Panc1 (cell line): ENCODE measurements at regions not wholly inside any gene's neighbourhood (a gene's known extent, or its start where the extent isn't known, plus 50 kb on each side); places are given as distances from the start of the nearest gene placed in this dataset.

Experiments
- ATAC-seq: fragments of 200-7000 bp; cut with Tn5 transposase; 2 replicates; pipeline ENCODE4 v1.9.1; 2020; ENCODE audit warnings: mild to moderate bottlenecking, moderate library complexity
- BruUV-seq: library from RNA; stranded (reverse); fragments of 400-500 nt; replicated peaks from 2 replicates; lab custom pipeline; 2021; lab: Mats Ljungman, UMichigan
- CTCF ChIA-PET: fragments of 300-600 bp; sonication (Branson Sonifier 250); formaldehyde crosslinking; loops from one replicate; lab custom pipeline; 2022; ENCODE audit warnings: antibody characterized with exemption; lab: Charles Lee
- POLR2A ChIA-PET: fragments of 300-600 bp; sonication (Branson Sonifier 250); formaldehyde crosslinking; loops from one replicate; lab custom pipeline; 2022; ENCODE audit warnings: antibody characterized with exemption; lab: Charles Lee
- DNase-seq: peaks from one replicate; pipeline ENCODE4 v3.0.0-alpha.2; 2010; ENCODE audit warnings: low read depth, low spot score
- H3K27ac ChIP-seq: 2 replicates; pipeline ENCODE4 v1.5.1; 2011; ENCODE audit warnings: mild to moderate bottlenecking, low read length, inconsistent platforms
- H3K27me3 ChIP-seq: fragments of 200-500 bp; sonication (Bioruptor generic); 2 replicates; pipeline ENCODE4 v1.6.0; 2014; ENCODE audit warnings: low read length, inconsistent platforms; ENCODE audit not compliant: control insufficient read depth, insufficient read depth
- H3K36me3 ChIP-seq: fragments of 200-500 bp; sonication (Bioruptor generic); 2 replicates; pipeline ENCODE4 v1.5.1; 2014; ENCODE audit warnings: inconsistent platforms, mild to moderate bottlenecking, low read length, moderate library complexity; ENCODE audit not compliant: control insufficient read depth, insufficient read depth
- H3K4me1 ChIP-seq: 2 replicates; pipeline ENCODE4 v1.5.1; 2011; ENCODE audit warnings: inconsistent platforms, mild to moderate bottlenecking, low read length, moderate library complexity; ENCODE audit not compliant: control insufficient read depth, insufficient read depth
- H3K4me3 ChIP-seq, 2 experiments: 2 replicates each; pipeline ENCODE4 v1.5.1; 2011 to 2012; ENCODE audit warnings: low read depth in 2 of 2, low read length in 2 of 2, mild to moderate bottlenecking in 2 of 2, inconsistent platforms in 1 of 2, moderate library complexity in 1 of 2
- H3K9me3 ChIP-seq: fragments of 200-500 bp; sonication (Bioruptor generic); 2 replicates; pipeline ENCODE4 v1.5.1; 2014; ENCODE audit warnings: low read depth, mild to moderate bottlenecking, inconsistent platforms, low read length, moderate library complexity; ENCODE audit not compliant: control insufficient read depth, insufficient read depth
- CTCF ChIP-seq: fragments of 450-650 bp; IDR thresholded peaks from 2 replicates; pipeline ENCODE4 v1.5.1; 2017; ENCODE audit warnings: mild to moderate bottlenecking
- POLR2AphosphoS5 ChIP-seq: IDR thresholded peaks from 2 replicates; pipeline ENCODE4 v1.6.1; 2012; ENCODE audit warnings: mild to moderate bottlenecking, low read depth, low read length, moderate library complexity
- SIN3A ChIP-seq: IDR thresholded peaks from 2 replicates; pipeline ENCODE4 v1.6.1; 2012; ENCODE audit warnings: low read depth, mild to moderate bottlenecking, low read length, moderate library complexity, borderline replicate concordance; ENCODE audit not compliant: insufficient read depth
- TCF7L2 ChIP-seq: IDR thresholded peaks from 2 replicates; pipeline ENCODE4 v1.6.1; 2011; ENCODE audit warnings: mild to moderate bottlenecking, low read depth, low read length, inconsistent platforms
- in situ Hi-C: cut with HindIII; loops from 2 replicates; pipeline ENCODE4 v1.10.0; 2016; ENCODE audit warnings: low sequenced_read_pairs, low pct_unique_long_range_greater_than_20kb
- intact Hi-C: fragments of 100-400 bp; cut with micrococcal nuclease; formaldehyde crosslinking; loops from one replicate; pipeline ENCODE4 v1.10.0; 2022; ENCODE audit not compliant: unreplicated experiment
- TF ChIP-seq, protein P1 (sequence below), 2 experiments: IDR thresholded peaks; 2 replicates each; pipeline ENCODE4 v1.6.1; 2011 to 2012; ENCODE audit warnings: low read depth in 2 of 2, control low read depth in 1 of 2, low read length in 1 of 2, mild to moderate bottlenecking in 1 of 2, moderate library complexity in 1 of 2; ENCODE audit not compliant: insufficient read depth in 1 of 2

- DNase-seq (no peak), ATAC-seq (0 out of 2 replicates have a peak, but pooled peaks have one; percentile 40)
- Histone ChIP-seq H3K4me1 (no peaks in the 10 kb centered on the region), H3K27me3 (no peaks in the 10 kb centered on the region), H3K27ac (no peak overlapping the region), H3K36me3 (no peaks in the 10 kb centered on the region), H3K9me3 (no peaks in the 10 kb centered on the region), H3K4me3 (no peak overlapping the region)
- in situ Hi-C loops = no loop called here
- intact Hi-C loops = no loop called here
- TF ChIP-seq POLR2AphosphoS5 (no peak), SIN3A (no peak), CTCF (no peak), TCF7L2 (no peak)
- TF ChIP-seq, protein P1, sequence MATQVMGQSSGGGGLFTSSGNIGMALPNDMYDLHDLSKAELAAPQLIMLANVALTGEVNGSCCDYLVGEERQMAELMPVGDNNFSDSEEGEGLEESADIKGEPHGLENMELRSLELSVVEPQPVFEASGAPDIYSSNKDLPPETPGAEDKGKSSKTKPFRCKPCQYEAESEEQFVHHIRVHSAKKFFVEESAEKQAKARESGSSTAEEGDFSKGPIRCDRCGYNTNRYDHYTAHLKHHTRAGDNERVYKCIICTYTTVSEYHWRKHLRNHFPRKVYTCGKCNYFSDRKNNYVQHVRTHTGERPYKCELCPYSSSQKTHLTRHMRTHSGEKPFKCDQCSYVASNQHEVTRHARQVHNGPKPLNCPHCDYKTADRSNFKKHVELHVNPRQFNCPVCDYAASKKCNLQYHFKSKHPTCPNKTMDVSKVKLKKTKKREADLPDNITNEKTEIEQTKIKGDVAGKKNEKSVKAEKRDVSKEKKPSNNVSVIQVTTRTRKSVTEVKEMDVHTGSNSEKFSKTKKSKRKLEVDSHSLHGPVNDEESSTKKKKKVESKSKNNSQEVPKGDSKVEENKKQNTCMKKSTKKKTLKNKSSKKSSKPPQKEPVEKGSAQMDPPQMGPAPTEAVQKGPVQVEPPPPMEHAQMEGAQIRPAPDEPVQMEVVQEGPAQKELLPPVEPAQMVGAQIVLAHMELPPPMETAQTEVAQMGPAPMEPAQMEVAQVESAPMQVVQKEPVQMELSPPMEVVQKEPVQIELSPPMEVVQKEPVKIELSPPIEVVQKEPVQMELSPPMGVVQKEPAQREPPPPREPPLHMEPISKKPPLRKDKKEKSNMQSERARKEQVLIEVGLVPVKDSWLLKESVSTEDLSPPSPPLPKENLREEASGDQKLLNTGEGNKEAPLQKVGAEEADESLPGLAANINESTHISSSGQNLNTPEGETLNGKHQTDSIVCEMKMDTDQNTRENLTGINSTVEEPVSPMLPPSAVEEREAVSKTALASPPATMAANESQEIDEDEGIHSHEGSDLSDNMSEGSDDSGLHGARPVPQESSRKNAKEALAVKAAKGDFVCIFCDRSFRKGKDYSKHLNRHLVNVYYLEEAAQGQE (IDR thresholded peaks at IDR 0.05; ENCODE audit: insufficient read depth in 1 of 2, low read depth in 2 of 2, low read length in 1 of 2) = no peak
- ChIA-PET CTCF (interaction anchor here (0.5 kb wide), 1 partner anchor 14 kb away, joined by 7 read pairs; no protein-coding TSS in a partner anchor), POLR2A (no interaction called here)
- no TSS peak for BruUV-seq
These were observed 102.4 kb upstream of the ADRA2C start for GRCh38 chr4:3663791-3664190.

- H3K4me3 ChIP-seq = no peak overlapping the region
- no TSS peak for BruUV-seq
- no peaks in the 10 kb centered on the region; the same call in 1 of the 2 replicates for H3K27me3 ChIP-seq
- no peaks in the 10 kb centered on the region; the same call in 1 of the 2 replicates for H3K4me1 ChIP-seq
- no peaks in the 10 kb centered on the region for H3K9me3 ChIP-seq
- ChIA-PET CTCF (no interaction called here), POLR2A (no interaction called here)
- H3K27ac ChIP-seq = no peak overlapping the region
- no peak for ATAC-seq
- H3K36me3 ChIP-seq = no peaks in the 10 kb centered on the region
- in situ Hi-C loops (no loop called here), intact Hi-C loops (no loop called here)
- TF ChIP-seq POLR2AphosphoS5 (no peak), TCF7L2 (no peak), SIN3A (no peak), CTCF (no peak)
- TF ChIP-seq, protein P1 (IDR thresholded peaks at IDR 0.05; ENCODE audit: insufficient read depth in 1 of 2, low read depth in 2 of 2, low read length in 1 of 2) = no peak
- DNase-seq = no peak
These were observed 103.7 kb upstream of the ADRA2C start for GRCh38 chr4:3662516-3662915.
